Mucosa of descending colon (tissue), 3 donors: ENCODE measurements at regions not wholly inside any gene's neighbourhood (a gene's known extent, or its start where the extent isn't known, plus 50 kb on each side); places are given as distances from the start of the nearest gene placed in this dataset.

Experiments
- ATAC-seq: fragments of 200-7000 bp; cut with Tn5 transposase; one replicate; pipeline ENCODE4 v1.9.1; 2020; ENCODE audit warnings: mild to moderate bottlenecking, moderate library complexity
- DNase-seq, 3 donors: peaks; one replicate each; pipeline ENCODE4 v3.0.0-alpha.2; 2020
- H3K36me3 ChIP-seq: fragments of 200-600 bp; one replicate; pipeline ENCODE4 v1.8.0; 2021; ENCODE audit warnings: low read depth, mild to moderate bottlenecking
- H3K4me1 ChIP-seq: fragments of 200-600 bp; one replicate; pipeline ENCODE4 v1.8.0; 2021; ENCODE audit warnings: low read depth, mild to moderate bottlenecking
- H3K4me3 ChIP-seq: fragments of 200-600 bp; one replicate; pipeline ENCODE4 v1.8.0; 2021; ENCODE audit warnings: mild to moderate bottlenecking
- H3K9me3 ChIP-seq: fragments of 200-600 bp; one replicate; pipeline ENCODE4 v1.8.0; 2021; ENCODE audit warnings: mild to moderate bottlenecking
- CTCF ChIP-seq: fragments of 200-600 bp; IDR thresholded peaks from one replicate; pipeline ENCODE4 v1.8.0; 2022; ENCODE audit warnings: antibody characterized with exemption, mild to moderate bottlenecking
- intact Hi-C, 2 donors: fragments of 100-400 bp; cut with DNase I in 1 of 2; cut with micrococcal nuclease in 1 of 2; formaldehyde crosslinking; loops; one replicate each; pipeline versions ENCODE4 v1.11.0 to v1.11.1; 2022; cut with DNase I, micrococcal nuclease
- donor health status: DM: no; HTN: no; CAD: no; lungs with moderate emphysema.
- donor health status: DM: no; HTN: no; CAD: no.
- donor health status: DM: no; HTN: yes; CAD: no.

DNA sequence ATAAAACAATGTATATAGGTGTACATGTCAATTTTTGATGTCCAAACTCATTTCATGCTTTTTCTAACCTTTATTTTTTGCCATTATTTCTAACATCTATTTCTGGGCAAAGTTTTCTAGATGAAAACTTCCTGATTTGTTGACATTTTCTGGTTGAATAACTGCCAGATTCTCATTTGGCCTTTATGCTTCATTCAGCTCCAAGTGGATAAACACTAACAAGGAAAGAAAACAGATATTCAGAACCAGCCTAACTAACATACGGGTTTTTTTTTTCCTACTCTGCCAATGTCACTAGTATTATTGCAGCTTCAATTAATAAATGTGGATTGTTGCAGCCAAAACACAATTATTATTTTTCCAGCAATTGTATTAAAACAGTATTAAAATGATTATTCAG, 50.9 kb upstream of the RAP1GDS1 start:
- no peaks in the 10 kb centered on the region for H3K36me3 ChIP-seq
- intact Hi-C loops = no loop called here
- H3K9me3 ChIP-seq = no peaks in the 10 kb centered on the region
- DNase-seq = no peak
- ATAC-seq = no peak
- TF ChIP-seq CTCF = no peak
- no peaks in the 10 kb centered on the region for H3K4me1 ChIP-seq
- H3K4me3 ChIP-seq = no peak overlapping the region

GRCh38 chr4:98209111-98209510, 52.1 kb upstream of the RAP1GDS1 start:
- Histone ChIP-seq H3K9me3 (no peaks in the 10 kb centered on the region), H3K36me3 (no peaks in the 10 kb centered on the region), H3K4me3 (no peak overlapping the region), H3K4me1 (no peaks in the 10 kb centered on the region)
- ATAC-seq (no peak), DNase-seq (no peak)
- intact Hi-C loops = no loop called here
- no peak for TF ChIP-seq CTCF

- Histone ChIP-seq H3K36me3 (no peaks in the 10 kb centered on the region), H3K4me3 (no peak overlapping the region), H3K9me3 (no peaks in the 10 kb centered on the region), H3K4me1 (no peaks in the 10 kb centered on the region)
- intact Hi-C loops = no loop called here
- no peak for DNase-seq
- no peak for ATAC-seq
- no peak for TF ChIP-seq CTCF
Observed at GRCh38 chr4:98204236-98204553, 57.0 kb upstream of the RAP1GDS1 start.

DNA sequence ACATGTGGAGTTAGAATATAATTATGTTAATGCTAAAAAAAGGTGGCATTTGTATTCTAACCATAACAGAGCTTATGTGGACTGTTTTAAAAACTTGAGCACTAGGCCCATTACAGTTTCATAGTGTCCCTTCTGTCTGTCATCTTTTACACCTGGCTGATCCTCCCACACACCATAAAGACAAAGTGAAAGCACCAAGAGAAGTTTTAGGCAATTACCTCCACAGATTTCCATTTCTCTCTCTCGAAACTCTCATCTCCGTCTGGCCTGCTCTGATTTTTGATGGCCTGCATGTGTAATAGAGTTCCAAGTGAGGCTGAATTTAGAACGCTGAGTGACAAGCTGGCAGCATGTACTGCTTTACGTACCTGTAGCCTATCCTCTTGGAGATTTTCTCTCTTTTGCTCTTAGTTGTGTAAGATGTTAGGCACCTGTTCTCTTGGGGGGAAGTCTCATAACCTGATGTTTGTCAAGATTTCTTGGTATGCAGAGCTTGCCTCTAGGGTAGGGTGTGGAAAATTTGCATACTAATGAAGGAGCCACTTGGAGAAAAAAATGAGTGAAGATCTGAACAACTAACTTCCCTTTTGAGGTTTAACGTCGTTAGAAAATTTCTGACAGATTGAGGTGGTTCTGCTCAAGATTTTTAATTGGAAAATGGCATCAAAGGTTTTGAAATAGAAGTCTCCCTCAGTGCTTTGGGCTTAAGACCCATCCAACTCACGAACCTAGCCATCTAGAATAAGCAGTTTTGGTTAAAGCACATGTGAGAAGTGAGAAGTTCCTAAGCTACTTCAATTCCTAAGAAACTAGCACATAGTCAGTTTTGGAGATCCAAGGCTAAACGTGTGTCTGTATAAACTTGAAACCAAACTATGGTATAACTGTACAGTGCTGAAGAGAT, 57.6 kb upstream of the RAP1GDS1 start:
- H3K4me3 ChIP-seq = no peak overlapping the region
- ATAC-seq (peak; percentile 46), DNase-seq (no peak)
- no peaks in the 10 kb centered on the region for H3K9me3 ChIP-seq
- no peaks in the 10 kb centered on the region for H3K4me1 ChIP-seq
- H3K36me3 ChIP-seq = no peaks in the 10 kb centered on the region
- no peak for TF ChIP-seq CTCF
- intact Hi-C loops = no loop called here

- DNase-seq (no peak), ATAC-seq (no peak)
- Histone ChIP-seq H3K4me1 (no peaks in the 10 kb centered on the region), H3K9me3 (no peaks in the 10 kb centered on the region), H3K36me3 (no peaks in the 10 kb centered on the region), H3K4me3 (no peak overlapping the region)
- intact Hi-C loops = no loop called here
- no peak for TF ChIP-seq CTCF
Observed at GRCh38 chr4:98202907-98203306, 58.3 kb upstream of the RAP1GDS1 start.
